Coronary artery (tissue), 2 donors: ENCODE measurements at regions not wholly inside any gene's neighbourhood (a gene's known extent, or its start where the extent isn't known, plus 50 kb on each side); places are given as distances from the start of the nearest gene placed in this dataset.
"Not testable (repeated sequence)": the region's sequence is repeated elsewhere in the genome, so short reads cannot be mapped to it uniquely, and the experiment has no call there.

Experiments
- DNase-seq: peaks from one replicate; pipeline ENCODE4 v3.0.0-alpha.2; 2017; ENCODE audit warnings: low spot score
- H3K27ac ChIP-seq, 2 donors: fragments of 200-600 bp; sonication (generic); one replicate each; pipeline ENCODE4 v1.5.1; 2016 to 2019
- H3K4me3 ChIP-seq: fragments of 200-600 bp; sonication (generic); 2 replicates; pipeline ENCODE4 v1.5.1; 2016; ENCODE audit warnings: mild to moderate bottlenecking, moderate library complexity
- TF ChIP-seq, protein P1 (sequence below): fragments of 200-600 bp; sonication (generic); IDR thresholded peaks from one replicate; pipeline ENCODE4 v1.5.1; 2019; ENCODE audit warnings: antibody characterized with exemption

DNA sequence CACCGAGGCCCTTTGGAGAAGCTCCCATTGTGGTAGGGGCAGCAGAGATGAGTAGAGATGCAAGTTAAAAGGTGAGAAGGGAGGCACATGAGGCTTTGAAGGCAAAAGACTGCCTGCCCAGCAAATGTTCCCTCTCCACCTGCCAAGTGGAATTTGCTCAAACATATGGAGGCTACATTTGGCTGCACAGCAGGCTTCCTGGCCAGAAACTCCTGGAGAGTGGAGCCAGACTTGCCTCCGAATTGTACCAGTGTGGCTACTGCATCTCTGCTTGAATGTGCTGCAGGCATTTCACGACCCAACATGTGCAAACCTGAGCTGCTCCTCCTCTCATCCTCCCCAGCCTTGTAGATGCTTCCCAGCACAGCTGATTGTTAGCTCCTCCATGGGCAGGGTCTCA lies 229.2 kb downstream of the ZNF621 start:
- DNase-seq: no peak
- no peak overlapping the region for H3K4me3 ChIP-seq
- TF ChIP-seq, protein P1, sequence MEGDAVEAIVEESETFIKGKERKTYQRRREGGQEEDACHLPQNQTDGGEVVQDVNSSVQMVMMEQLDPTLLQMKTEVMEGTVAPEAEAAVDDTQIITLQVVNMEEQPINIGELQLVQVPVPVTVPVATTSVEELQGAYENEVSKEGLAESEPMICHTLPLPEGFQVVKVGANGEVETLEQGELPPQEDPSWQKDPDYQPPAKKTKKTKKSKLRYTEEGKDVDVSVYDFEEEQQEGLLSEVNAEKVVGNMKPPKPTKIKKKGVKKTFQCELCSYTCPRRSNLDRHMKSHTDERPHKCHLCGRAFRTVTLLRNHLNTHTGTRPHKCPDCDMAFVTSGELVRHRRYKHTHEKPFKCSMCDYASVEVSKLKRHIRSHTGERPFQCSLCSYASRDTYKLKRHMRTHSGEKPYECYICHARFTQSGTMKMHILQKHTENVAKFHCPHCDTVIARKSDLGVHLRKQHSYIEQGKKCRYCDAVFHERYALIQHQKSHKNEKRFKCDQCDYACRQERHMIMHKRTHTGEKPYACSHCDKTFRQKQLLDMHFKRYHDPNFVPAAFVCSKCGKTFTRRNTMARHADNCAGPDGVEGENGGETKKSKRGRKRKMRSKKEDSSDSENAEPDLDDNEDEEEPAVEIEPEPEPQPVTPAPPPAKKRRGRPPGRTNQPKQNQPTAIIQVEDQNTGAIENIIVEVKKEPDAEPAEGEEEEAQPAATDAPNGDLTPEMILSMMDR: no peak
- no peak overlapping the region for H3K27ac ChIP-seq

DNA sequence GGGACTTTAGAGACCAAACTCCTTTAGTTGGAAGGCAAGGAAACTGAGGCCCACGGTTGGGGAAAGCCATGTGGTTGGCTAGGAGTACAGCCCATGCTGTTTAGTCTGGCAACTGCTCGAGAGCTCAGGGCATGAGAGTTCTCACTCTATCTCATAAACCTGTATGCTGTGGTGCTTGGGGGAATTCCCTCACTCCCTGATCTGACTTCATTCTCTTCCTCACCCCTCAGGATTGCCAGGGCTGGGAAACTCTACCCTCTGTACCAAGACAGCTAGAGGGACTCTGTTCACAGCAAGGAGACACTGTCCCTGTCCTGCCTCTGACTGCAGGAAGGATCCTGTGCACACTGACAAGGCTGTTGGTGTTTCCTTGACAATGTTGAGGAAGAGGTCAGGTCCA lies 230.2 kb downstream of the ZNF621 start:
- TF ChIP-seq, protein P1: no peak
- H3K4me3 ChIP-seq: no peak overlapping the region

DNA sequence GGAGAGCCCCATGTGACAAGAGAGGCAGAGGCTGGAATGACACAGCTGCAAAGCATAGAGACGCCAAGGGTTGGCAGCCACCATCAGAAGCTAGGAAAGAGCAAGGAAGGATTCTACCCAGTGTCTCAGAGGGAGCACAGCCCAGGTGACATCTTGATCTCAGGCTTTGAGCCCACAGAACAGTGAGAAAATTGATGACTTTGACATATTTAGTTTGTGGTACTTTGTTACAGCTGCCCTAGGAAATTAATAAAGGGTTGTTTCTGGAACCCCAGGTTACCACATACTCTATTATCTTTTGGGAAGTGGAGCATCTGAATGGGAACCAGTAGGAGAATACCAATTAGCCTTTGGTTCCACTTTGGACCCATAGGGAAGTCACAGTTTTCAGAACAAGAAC lies 231.7 kb downstream of the ZNF621 start:
- TF ChIP-seq, protein P1: no peak
- H3K27ac ChIP-seq: no peak overlapping the region
- DNase-seq: no peak
- H3K4me3 ChIP-seq: no peak overlapping the region

More for the DNA sequence above, 230.2 kb downstream of the ZNF621 start:
- DNase-seq: no peak
- H3K27ac ChIP-seq: no peak overlapping the region

DNA sequence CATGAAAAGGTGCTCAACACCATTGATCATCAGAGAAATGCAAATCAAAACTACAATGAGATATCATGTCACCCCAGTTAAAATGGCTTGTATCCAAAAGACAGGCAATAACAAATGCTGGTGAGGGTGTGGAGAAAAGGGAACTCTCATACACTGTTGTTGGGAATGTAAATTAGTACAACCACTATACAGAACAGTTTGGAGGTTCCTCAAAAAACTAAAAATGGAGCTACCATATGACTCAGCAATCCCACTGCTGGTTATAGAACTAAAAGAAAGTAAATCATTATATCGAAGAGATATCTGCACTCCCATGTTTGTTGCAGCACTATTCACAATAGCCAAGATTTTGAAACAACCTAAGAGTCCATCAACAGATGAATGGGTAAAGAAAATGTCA lies 238.0 kb downstream of the ZNF621 start:
- not testable (repeated sequence) for DNase-seq, H3K4me3 ChIP-seq
- H3K27ac ChIP-seq: peak overlapping the region in 1 of 2 donors; percentile 1

DNA sequence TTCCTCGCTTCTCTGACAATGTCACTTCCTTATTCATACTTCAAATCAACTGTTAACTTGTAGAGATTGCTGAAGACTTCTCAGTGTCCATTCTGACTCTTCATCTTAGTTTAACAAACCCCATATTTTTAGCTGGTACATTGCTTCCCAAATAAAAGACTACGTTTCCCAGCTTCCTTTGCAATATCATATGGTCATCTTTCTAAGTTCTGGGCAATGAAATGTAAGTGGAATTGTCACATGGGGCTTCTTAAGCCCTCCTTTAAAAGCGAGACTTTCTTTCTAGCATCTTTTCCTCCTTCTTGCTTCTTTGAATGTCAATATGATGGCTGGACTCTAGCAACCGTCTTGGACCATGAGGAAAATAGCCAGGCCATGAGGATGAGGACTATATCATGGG lies 239.0 kb downstream of the ZNF621 start:
- Histone ChIP-seq H3K27ac (no peak overlapping the region), H3K4me3 (no peak overlapping the region)
- TF ChIP-seq, protein P1: no peak
- no peak for DNase-seq

DNA sequence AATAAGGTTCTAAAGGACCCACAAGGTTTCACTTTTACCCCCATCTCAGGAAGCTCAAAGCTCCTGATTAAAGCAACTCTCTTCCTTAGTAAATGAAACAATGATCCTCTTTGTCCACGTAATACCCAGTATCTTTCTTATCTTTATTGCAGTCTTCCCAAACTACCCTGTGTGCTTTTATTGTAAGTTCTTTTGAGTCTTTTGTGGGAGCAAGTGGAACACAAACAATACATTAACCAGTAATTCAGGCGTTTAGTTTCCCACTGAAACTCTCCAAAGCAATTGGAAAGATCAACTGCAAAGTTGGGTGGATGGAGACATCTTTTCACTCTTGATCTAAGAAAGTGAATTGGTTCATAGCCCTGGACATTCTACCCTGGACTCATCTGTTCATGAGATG lies 240.0 kb downstream of the ZNF621 start:
- H3K27ac ChIP-seq: no peak overlapping the region
- no peak overlapping the region for H3K4me3 ChIP-seq
- no peak for DNase-seq
- TF ChIP-seq, protein P1: no peak

DNA sequence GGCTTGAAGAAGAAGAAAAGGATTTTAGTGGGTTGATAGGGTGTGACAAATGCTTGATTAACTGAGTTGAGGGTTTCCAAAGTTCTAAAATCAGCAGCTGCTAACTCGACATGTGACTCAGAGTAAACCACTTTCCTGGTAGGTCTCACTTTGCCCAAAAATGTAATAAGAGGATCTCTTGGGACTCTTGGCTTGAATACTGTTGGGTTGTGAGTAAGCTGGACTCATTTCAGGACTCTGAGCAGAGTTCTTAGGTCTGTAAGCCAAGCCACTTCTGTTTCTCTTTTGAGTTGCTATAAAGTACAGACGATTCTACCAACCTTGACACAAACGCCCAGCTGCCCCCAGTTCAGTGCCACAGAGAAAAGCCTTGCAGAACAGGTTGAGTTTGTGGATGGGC lies 241.1 kb downstream of the ZNF621 start:
- H3K27ac ChIP-seq: peak overlapping the region; percentile 24 to 34
- DNase-seq: no peak

More for the DNA sequence above, 241.1 kb downstream of the ZNF621 start:
- TF ChIP-seq, protein P1: no peak
- peak overlapping the region; percentile 32 for H3K4me3 ChIP-seq
